C4-2B (cell line): ENCODE measurements at regions not wholly inside any gene's neighbourhood (a gene's known extent, or its start where the extent isn't known, plus 50 kb on each side); places are given as distances from the start of the nearest gene placed in this dataset.

ENCODE experiments used
- ZFX ChIP-seq: fragments of 450-650 bp; IDR thresholded peaks from 2 replicates; pipeline ENCODE4 v1.6.1; 2017
- TF ChIP-seq, protein P1 (sequence below): fragments of 450-650 bp; conservative IDR thresholded peaks from 2 replicates; pipeline ENCODE4 v1.5.1; 2017; ENCODE audit warnings: mild to moderate bottlenecking

DNA sequence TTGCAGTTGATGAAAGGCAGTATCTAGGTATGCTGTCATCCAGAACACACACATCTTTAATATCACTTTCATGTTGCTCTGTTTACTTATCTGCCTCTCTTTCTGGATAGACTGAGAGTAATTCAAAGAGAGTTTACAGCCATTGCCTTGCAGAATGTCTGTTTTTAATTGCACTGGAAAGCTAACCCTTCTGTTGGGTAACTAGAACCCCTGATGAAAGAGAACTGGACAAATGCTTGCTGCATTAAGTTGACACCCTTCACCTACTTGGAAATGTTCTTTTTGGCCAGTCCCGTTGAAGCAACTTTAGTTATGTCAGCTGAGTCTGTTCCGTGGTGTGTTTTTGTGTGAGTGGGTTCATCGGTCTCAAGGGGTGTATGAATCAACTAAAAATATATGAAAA is 383.8 kb upstream of the CITED2 start:
- TF ChIP-seq, protein P1, sequence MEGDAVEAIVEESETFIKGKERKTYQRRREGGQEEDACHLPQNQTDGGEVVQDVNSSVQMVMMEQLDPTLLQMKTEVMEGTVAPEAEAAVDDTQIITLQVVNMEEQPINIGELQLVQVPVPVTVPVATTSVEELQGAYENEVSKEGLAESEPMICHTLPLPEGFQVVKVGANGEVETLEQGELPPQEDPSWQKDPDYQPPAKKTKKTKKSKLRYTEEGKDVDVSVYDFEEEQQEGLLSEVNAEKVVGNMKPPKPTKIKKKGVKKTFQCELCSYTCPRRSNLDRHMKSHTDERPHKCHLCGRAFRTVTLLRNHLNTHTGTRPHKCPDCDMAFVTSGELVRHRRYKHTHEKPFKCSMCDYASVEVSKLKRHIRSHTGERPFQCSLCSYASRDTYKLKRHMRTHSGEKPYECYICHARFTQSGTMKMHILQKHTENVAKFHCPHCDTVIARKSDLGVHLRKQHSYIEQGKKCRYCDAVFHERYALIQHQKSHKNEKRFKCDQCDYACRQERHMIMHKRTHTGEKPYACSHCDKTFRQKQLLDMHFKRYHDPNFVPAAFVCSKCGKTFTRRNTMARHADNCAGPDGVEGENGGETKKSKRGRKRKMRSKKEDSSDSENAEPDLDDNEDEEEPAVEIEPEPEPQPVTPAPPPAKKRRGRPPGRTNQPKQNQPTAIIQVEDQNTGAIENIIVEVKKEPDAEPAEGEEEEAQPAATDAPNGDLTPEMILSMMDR: no peak
- no peak for TF ChIP-seq ZFX
